ENCODE measurements at regions not wholly inside any gene's neighbourhood (a gene's known extent, or its start where the extent isn't known, plus 50 kb on each side); places are given as distances from the start of the nearest gene placed in this dataset.

DNA sequence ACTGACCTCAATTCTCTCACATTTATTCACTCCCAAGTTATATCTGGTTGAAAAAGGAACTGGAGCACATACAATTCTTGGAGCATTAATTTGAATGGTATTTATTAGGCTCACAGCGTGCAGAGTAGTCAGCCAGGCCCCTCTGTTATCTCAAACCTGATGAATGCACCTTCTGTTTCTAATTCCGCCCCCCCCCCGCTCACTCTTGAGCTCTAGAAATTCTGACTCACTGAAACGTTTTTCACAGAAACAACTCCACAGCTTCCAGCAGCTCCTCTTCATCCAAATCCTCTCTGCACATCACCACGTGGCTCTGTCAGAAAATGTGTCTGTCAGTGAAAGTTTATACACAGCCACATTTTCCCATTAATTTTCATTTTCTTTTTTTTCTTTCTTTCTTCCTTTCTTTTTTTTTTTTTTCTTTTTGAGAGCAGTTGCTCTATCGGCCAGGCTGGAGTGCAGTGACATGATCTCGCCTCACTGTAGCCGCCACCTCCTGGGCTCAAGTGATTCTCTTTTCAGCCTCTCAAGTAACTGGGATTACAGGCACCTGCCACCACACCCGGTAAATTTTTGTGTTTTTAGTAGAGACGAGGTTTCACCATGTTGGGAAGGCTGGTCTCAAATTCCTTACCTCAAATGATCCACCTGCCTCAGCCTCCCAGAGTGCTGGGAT lies 109.4 kb downstream of the TBXT start:
- TF ChIP-seq EZH2 (IDR thresholded peaks at IDR 0.05; ENCODE audit: borderline replicate concordance) (no peak), EZH2phosphoT487 (IDR thresholded peaks at IDR 0.05; ENCODE audit: low read depth, severe bottlenecking, unreplicated experiment) (no peak)
- TF ChIP-seq, protein P1, sequence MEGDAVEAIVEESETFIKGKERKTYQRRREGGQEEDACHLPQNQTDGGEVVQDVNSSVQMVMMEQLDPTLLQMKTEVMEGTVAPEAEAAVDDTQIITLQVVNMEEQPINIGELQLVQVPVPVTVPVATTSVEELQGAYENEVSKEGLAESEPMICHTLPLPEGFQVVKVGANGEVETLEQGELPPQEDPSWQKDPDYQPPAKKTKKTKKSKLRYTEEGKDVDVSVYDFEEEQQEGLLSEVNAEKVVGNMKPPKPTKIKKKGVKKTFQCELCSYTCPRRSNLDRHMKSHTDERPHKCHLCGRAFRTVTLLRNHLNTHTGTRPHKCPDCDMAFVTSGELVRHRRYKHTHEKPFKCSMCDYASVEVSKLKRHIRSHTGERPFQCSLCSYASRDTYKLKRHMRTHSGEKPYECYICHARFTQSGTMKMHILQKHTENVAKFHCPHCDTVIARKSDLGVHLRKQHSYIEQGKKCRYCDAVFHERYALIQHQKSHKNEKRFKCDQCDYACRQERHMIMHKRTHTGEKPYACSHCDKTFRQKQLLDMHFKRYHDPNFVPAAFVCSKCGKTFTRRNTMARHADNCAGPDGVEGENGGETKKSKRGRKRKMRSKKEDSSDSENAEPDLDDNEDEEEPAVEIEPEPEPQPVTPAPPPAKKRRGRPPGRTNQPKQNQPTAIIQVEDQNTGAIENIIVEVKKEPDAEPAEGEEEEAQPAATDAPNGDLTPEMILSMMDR (IDR thresholded peaks at IDR 0.05; ENCODE audit: poor library complexity) = no peak

Measured in hepatocyte (in vitro differentiated cells).